ENCODE measurements at regions not wholly inside any gene's neighbourhood (a gene's known extent, or its start where the extent isn't known, plus 50 kb on each side); places are given as distances from the start of the nearest gene placed in this dataset.

DNA sequence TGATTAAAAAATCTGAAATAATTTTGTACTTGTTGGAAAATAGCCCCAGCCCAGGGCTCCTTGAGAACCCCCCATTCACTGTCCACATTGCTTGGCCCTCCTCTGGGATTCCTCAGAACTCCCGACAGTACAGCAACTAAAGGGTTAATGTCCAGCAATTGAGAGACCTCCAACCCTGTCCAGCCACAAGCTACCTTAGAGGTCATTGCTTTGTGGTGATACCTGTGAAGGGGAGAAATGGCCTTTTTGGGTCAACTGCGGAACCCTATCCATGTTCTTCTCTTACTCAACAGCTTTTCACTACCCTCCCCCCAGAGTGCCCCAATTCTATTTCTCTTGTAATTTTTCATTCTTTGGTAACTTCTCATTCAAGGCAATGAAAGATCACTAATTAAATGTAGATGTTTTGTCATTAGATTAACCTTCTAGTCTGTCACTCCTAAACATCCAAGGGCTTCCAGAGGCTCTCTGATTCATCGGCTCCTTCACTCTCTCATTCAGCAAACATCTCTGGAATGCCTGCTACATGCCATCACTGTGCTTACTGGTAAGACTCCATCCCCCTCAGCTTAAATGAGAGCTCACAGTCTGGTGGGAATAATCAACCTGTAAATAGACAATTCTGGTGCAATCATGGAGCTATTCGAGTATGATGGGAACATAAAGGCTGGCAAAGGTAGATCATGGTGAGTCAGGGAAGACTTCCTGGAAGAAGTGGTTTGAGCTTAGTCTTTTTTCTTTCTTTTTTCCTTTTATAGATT lies 241.4 kb upstream of the PGRMC2 start:
- H3K9me3 Mint-ChIP-seq (ENCODE audit: unreplicated experiment): no peaks in the 10 kb centered on the region
- no peak overlapping the region for H3K4me3 Mint-ChIP-seq (ENCODE audit: unreplicated experiment)
- H3K27me3 Mint-ChIP-seq (ENCODE audit: unreplicated experiment): no peaks in the 10 kb centered on the region
- no peak for TF ChIP-seq CTCF (IDR thresholded peaks at IDR 0.05)
- H3K27ac Mint-ChIP-seq (ENCODE audit: unreplicated experiment): peak overlapping the region; percentile 83
- H3K4me1 Mint-ChIP-seq (ENCODE audit: unreplicated experiment): peaks cover 57% of the 10 kb centered on the region
- no peak for DNase-seq (ENCODE audit: extremely low spot score, unreplicated experiment)
- peaks cover 2% of the 10 kb centered on the region for H3K36me3 Mint-ChIP-seq (ENCODE audit: unreplicated experiment)

GRCh38 chr4:128527946-128528576 lies 240.4 kb upstream of the PGRMC2 start:
- TF ChIP-seq CTCF (IDR thresholded peaks at IDR 0.05): no peak
- Mint-ChIP-seq H3K27me3 (ENCODE audit: unreplicated experiment) (no peaks in the 10 kb centered on the region), H3K27ac (ENCODE audit: unreplicated experiment) (peak overlapping the region; percentile 83), H3K9me3 (ENCODE audit: unreplicated experiment) (no peaks in the 10 kb centered on the region), H3K4me3 (ENCODE audit: unreplicated experiment) (no peak overlapping the region), H3K4me1 (ENCODE audit: unreplicated experiment) (peaks cover 58% of the 10 kb centered on the region), H3K36me3 (ENCODE audit: unreplicated experiment) (no peaks in the 10 kb centered on the region)
- DNase-seq (ENCODE audit: extremely low spot score, unreplicated experiment): no peak

- Mint-ChIP-seq H3K4me1 (ENCODE audit: unreplicated experiment) (peaks cover 60% of the 10 kb centered on the region), H3K36me3 (ENCODE audit: unreplicated experiment) (no peaks in the 10 kb centered on the region), H3K27ac (ENCODE audit: unreplicated experiment) (no peak overlapping the region), H3K27me3 (ENCODE audit: unreplicated experiment) (no peaks in the 10 kb centered on the region), H3K4me3 (ENCODE audit: unreplicated experiment) (no peak overlapping the region), H3K9me3 (ENCODE audit: unreplicated experiment) (no peaks in the 10 kb centered on the region)
- no peak for DNase-seq (ENCODE audit: extremely low spot score, unreplicated experiment)
- no peak for TF ChIP-seq CTCF (IDR thresholded peaks at IDR 0.05)
Observed at GRCh38 chr4:128527351-128527750, 239.7 kb upstream of the PGRMC2 start.

DNA sequence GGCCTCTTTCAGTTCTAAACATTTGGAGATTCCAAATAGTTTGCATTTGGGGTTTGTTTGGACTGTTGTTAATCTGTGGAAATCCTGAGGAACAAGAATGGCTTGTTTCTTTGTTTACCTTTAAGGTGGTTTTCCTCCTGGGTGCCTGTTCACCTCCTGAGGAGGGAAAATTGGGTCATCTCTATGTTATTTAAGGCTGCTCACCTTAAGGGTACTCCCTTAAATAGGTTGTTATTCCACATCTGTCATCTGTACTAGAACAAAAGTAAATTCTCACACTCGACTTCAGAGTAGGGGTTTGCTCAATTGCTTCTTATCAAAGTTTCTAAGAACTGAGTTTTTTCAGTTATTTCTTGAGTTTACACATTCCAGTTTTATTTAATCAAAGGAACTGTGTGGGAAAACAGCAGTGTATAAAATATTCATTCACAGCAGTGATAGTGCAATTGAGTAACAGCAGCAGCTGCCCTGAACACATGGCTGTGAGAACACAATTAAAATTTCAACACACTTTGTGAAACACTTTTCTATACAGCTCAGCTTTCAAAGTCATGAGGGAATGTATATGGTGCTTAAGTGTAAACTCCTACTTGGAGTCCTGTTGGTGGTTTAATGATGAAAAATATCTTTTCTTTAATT lies 238.5 kb upstream of the PGRMC2 start:
- DNase-seq (ENCODE audit: extremely low spot score, unreplicated experiment): no peak
- TF ChIP-seq CTCF (IDR thresholded peaks at IDR 0.05): no peak
- no peaks in the 10 kb centered on the region for H3K9me3 Mint-ChIP-seq (ENCODE audit: unreplicated experiment)
- H3K4me1 Mint-ChIP-seq (ENCODE audit: unreplicated experiment): peaks cover 72% of the 10 kb centered on the region
- H3K27ac Mint-ChIP-seq (ENCODE audit: unreplicated experiment): peak overlapping the region; percentile 89
- H3K36me3 Mint-ChIP-seq (ENCODE audit: unreplicated experiment): no peaks in the 10 kb centered on the region
- H3K27me3 Mint-ChIP-seq (ENCODE audit: unreplicated experiment): no peaks in the 10 kb centered on the region
- no peak overlapping the region for H3K4me3 Mint-ChIP-seq (ENCODE audit: unreplicated experiment)

DNA sequence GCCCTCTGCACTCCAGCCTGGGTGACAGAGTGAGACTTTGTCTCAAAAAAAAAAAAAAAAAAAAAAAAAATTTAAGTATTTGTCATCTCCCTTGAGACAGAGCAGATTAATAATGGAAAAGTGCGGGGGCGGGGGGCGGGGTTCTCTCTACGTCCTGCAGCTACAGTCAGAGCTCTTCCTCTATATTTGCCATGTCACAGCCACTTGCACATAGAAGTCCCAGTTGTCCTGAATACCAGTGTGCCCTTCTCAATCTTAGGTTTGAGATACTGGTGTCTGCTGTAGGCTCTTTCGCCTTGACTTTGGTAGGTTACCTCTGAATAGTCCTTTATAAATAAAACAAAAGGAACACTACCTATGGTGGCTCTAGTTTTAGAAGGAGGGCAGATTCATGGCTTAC lies 237.8 kb upstream of the PGRMC2 start:
- H3K9me3 Mint-ChIP-seq (ENCODE audit: unreplicated experiment): no peaks in the 10 kb centered on the region
- H3K27ac Mint-ChIP-seq (ENCODE audit: unreplicated experiment): peak overlapping the region; percentile 89
- peaks cover 77% of the 10 kb centered on the region for H3K4me1 Mint-ChIP-seq (ENCODE audit: unreplicated experiment)
- H3K36me3 Mint-ChIP-seq (ENCODE audit: unreplicated experiment): no peaks in the 10 kb centered on the region
- H3K4me3 Mint-ChIP-seq (ENCODE audit: unreplicated experiment): no peak overlapping the region
- no peak for DNase-seq (ENCODE audit: extremely low spot score, unreplicated experiment)
- TF ChIP-seq CTCF (IDR thresholded peaks at IDR 0.05): no peak
- H3K27me3 Mint-ChIP-seq (ENCODE audit: unreplicated experiment): no peaks in the 10 kb centered on the region
